ENCODE measurements at regions not wholly inside any gene's neighbourhood (a gene's known extent, or its start where the extent isn't known, plus 50 kb on each side); places are given as distances from the start of the nearest gene placed in this dataset.
A peak's percentile ranks its signal among the peaks of the same experiment; 100 is the strongest.

DNA sequence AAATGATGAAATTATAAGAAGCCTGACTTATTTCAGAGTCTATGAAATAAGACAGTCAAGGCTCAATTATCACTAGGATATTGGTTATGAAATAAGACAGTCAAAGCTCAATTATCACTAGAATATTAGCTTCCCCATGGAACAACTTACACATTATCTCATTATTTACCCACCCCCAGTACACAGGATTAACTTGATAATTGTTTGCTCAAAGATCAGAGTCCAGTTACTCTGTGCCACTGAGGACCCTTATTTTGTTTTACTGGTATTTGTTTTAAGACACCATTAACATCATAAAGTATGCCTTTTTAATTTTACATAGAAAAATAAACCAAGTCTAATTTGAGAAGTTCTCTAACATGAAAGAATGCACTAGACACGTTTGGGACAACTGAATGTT, 225.4 kb downstream of the SI start:
- DNase-seq, result no peak
- ATAC-seq (ENCODE audit: low FRiP score), result no peak
- Histone ChIP-seq H3K9me3 (ENCODE audit: control insufficient read depth, low read length) (no peaks in the 10 kb centered on the region), H3K4me1 (ENCODE audit: control insufficient read depth in 1 of 2, insufficient read depth in 2 of 2, low read length in 2 of 2) (no peaks in the 10 kb centered on the region), H3K27ac (ENCODE audit: low read depth in 1 of 2, low read length in 2 of 2) (no peak overlapping the region), H3K4me3 (ENCODE audit: low read length in 2 of 2) (no peak overlapping the region), H3K27me3 (ENCODE audit: control insufficient read depth in 1 of 2, insufficient read depth in 2 of 2, low read length in 1 of 2) (no peaks in the 10 kb centered on the region), H3K36me3 (ENCODE audit: control insufficient read depth in 1 of 2, insufficient read depth in 2 of 2, low read length in 1 of 2) (no peaks in the 10 kb centered on the region)
- intact Hi-C loops (cut with DNase I), result no loop called here
- 19 to 20% methylated on average over 1 of the region's 1 CpG for WGBS, 2 donors

- H3K36me3 ChIP-seq (ENCODE audit: control insufficient read depth in 1 of 2, insufficient read depth in 2 of 2, low read length in 1 of 2), result no peaks in the 10 kb centered on the region
- ATAC-seq (ENCODE audit: low FRiP score) (no peak), DNase-seq (no peak)
- intact Hi-C loops (cut with DNase I), result no loop called here
- H3K4me1 ChIP-seq (ENCODE audit: control insufficient read depth in 1 of 2, insufficient read depth in 2 of 2, low read length in 2 of 2), result no peaks in the 10 kb centered on the region
- H3K27ac ChIP-seq (ENCODE audit: low read depth in 1 of 2, low read length in 2 of 2), result no peak overlapping the region
- no peaks in the 10 kb centered on the region for H3K9me3 ChIP-seq (ENCODE audit: control insufficient read depth, low read length)
- WGBS, 2 donors, result 86 to 96% methylated on average over 1 of the region's 1 CpG
- no peaks in the 10 kb centered on the region for H3K27me3 ChIP-seq (ENCODE audit: control insufficient read depth in 1 of 2, insufficient read depth in 2 of 2, low read length in 1 of 2)
- H3K4me3 ChIP-seq (ENCODE audit: low read length in 2 of 2), result no peak overlapping the region
Measured at GRCh38 chr3:164851905-164852304, 226.4 kb downstream of the SI start.

GRCh38 chr3:164851204-164851603, 227.1 kb downstream of the SI start:
- no peak for ATAC-seq (ENCODE audit: low FRiP score)
- no peaks in the 10 kb centered on the region for H3K27me3 ChIP-seq (ENCODE audit: control insufficient read depth in 1 of 2, insufficient read depth in 2 of 2, low read length in 1 of 2)
- no peaks in the 10 kb centered on the region for H3K9me3 ChIP-seq (ENCODE audit: control insufficient read depth, low read length)
- no peak overlapping the region for H3K4me3 ChIP-seq (ENCODE audit: low read length in 2 of 2)
- no peak for DNase-seq
- no peak overlapping the region for H3K27ac ChIP-seq (ENCODE audit: low read depth in 1 of 2, low read length in 2 of 2)
- intact Hi-C loops (cut with DNase I), result no loop called here
- H3K4me1 ChIP-seq (ENCODE audit: control insufficient read depth in 1 of 2, insufficient read depth in 2 of 2, low read length in 2 of 2), result no peaks in the 10 kb centered on the region
- H3K36me3 ChIP-seq (ENCODE audit: control insufficient read depth in 1 of 2, insufficient read depth in 2 of 2, low read length in 1 of 2), result no peaks in the 10 kb centered on the region
- 86 to 94% methylated on average over 3 of the region's 3 CpGs for WGBS, 2 donors

DNA sequence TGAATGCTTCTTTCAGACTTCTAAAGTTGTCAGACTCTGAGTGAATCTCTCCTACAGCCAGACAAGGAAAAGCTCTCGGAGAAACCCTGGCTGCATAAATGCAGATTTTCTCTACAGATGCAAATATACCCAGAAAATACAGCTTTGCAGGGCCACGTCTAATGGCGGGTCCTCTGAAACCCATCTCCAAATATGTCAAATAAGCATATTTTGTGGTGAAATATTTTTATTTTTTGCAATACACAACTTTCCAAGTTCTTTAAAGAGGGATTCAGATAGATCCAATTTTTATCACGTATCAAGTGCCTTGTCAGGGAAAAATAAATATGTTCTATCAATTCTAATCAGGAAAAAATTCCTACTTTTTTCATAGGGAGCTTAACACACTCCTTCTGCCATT, 229.4 kb downstream of the SI start:
- DNase-seq (no peak), ATAC-seq (ENCODE audit: low FRiP score) (no peak)
- no peaks in the 10 kb centered on the region for H3K4me1 ChIP-seq (ENCODE audit: control insufficient read depth in 1 of 2, insufficient read depth in 2 of 2, low read length in 2 of 2)
- no peak overlapping the region for H3K27ac ChIP-seq (ENCODE audit: low read depth in 1 of 2, low read length in 2 of 2)
- H3K9me3 ChIP-seq (ENCODE audit: control insufficient read depth, low read length), result no peaks in the 10 kb centered on the region
- 68 to 80% methylated on average over 4 of the region's 4 CpGs for WGBS, 2 donors
- intact Hi-C loops (cut with DNase I), result no loop called here
- no peak overlapping the region for H3K4me3 ChIP-seq (ENCODE audit: low read length in 2 of 2)
- H3K36me3 ChIP-seq (ENCODE audit: control insufficient read depth in 1 of 2, insufficient read depth in 2 of 2, low read length in 1 of 2), result no peaks in the 10 kb centered on the region
- H3K27me3 ChIP-seq (ENCODE audit: control insufficient read depth in 1 of 2, insufficient read depth in 2 of 2, low read length in 1 of 2), result no peaks in the 10 kb centered on the region

DNA sequence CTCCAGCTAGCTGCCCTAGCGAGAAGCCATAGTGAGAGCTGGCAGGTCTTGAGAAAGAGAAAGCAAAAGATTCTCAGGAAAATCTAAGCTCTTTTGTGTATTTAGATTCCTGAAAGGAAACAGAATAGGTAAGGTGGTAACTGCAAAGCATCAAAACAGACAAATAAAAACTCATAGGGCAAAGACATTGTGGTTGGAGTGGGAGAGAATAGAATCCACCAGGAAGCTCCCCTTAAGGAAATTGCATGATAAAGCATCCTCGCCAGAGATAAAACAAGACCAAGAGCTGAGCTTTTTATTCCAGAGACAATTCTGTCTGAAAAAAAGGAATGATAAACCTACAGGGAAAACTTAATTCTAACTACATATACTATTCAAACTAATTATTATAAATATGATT, 232.6 kb downstream of the SI start:
- no peaks in the 10 kb centered on the region for H3K36me3 ChIP-seq (ENCODE audit: control insufficient read depth in 1 of 2, insufficient read depth in 2 of 2, low read length in 1 of 2)
- 93% methylated on average over 2 of the region's 2 CpGs for WGBS, 2 donors
- no peaks in the 10 kb centered on the region for H3K9me3 ChIP-seq (ENCODE audit: control insufficient read depth, low read length)
- no peak overlapping the region for H3K4me3 ChIP-seq (ENCODE audit: low read length in 2 of 2)
- no peaks in the 10 kb centered on the region for H3K4me1 ChIP-seq (ENCODE audit: control insufficient read depth in 1 of 2, insufficient read depth in 2 of 2, low read length in 2 of 2)
- intact Hi-C loops (cut with DNase I), result no loop called here
- no peak for ATAC-seq (ENCODE audit: low FRiP score)
- DNase-seq, result no peak
- no peak overlapping the region for H3K27ac ChIP-seq (ENCODE audit: low read depth in 1 of 2, low read length in 2 of 2)
- H3K27me3 ChIP-seq (ENCODE audit: control insufficient read depth in 1 of 2, insufficient read depth in 2 of 2, low read length in 1 of 2), result no peaks in the 10 kb centered on the region

DNA sequence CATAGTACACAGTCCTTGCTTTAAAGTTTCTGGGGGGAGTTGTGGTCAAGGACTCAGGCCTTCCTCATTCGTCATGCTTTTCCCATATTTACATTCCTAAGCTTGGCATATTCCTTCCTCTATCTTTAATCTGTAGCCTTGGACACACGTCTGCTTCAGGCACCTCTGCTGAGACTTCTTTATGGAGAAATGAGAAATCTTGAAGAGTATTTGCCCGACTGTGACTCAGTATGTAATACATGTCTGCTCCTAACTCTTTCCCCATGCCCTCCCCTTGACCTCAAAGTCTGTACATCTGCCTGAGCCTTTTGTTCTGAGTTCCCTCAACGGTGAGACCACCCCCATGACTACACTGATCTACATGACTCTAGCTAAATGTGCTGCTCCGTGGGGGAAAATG, 246.1 kb downstream of the SI start:
- no peaks in the 10 kb centered on the region for H3K36me3 ChIP-seq (ENCODE audit: control insufficient read depth in 1 of 2, insufficient read depth in 2 of 2, low read length in 1 of 2)
- H3K27me3 ChIP-seq (ENCODE audit: control insufficient read depth in 1 of 2, insufficient read depth in 2 of 2, low read length in 1 of 2), result no peaks in the 10 kb centered on the region
- intact Hi-C loops (cut with DNase I), result no loop called here
- no peak overlapping the region for H3K27ac ChIP-seq (ENCODE audit: low read depth in 1 of 2, low read length in 2 of 2)
- ATAC-seq (ENCODE audit: low FRiP score) (no peak), DNase-seq (no peak)
- 57 to 70% methylated on average over 5 of the region's 5 CpGs for WGBS, 2 donors
- no peaks in the 10 kb centered on the region for H3K9me3 ChIP-seq (ENCODE audit: control insufficient read depth, low read length)
- no peaks in the 10 kb centered on the region for H3K4me1 ChIP-seq (ENCODE audit: control insufficient read depth in 1 of 2, insufficient read depth in 2 of 2, low read length in 2 of 2)
- no peak overlapping the region for H3K4me3 ChIP-seq (ENCODE audit: low read length in 2 of 2)

DNA sequence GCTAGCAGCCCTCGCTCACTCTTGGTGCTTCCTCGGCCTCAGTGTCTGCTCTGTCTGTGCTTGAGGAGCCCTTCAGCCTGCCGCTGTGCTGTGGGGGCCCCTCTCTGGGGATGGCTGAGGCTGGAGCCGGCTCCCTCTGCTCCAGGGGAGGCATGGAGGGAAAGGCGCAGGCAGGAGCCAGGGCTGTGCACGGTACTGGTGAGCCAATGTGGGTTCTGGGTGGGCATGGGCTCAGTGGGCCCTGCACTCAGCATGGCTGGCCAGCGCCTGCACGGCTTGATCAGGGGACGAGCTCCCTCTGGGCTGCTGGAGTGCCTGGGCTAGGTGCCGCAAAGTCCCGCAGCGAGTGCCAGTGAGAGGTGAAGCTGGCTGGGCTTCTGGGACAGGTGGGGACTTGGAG, 260.0 kb downstream of the SI start:
- intact Hi-C loops (cut with DNase I), result no loop called here
- 96 to 98% methylated on average over 12 of the region's 12 CpGs for WGBS, 2 donors

DNA sequence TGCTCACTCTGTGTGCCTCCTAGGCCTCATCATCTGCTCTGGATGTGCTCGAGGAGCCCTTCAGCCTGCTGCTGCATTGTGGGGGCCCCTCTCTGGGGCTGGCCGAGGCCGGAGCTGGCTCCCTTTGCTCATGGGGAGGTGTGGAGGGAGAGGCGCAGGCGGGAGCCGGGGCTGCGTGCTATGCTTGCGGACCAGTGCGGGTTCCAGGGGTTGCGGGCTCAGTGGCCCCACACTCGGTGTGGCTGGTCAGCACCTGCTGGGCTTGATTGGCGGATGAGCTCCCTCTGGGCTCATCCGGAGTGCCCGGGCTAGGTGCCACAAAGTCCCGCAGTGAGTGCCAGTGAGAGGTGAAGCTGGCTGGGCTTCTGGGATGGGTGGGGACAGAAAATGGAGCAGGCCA, 264.2 kb downstream of the SI start:
- peak in 1 of 2 donors; percentile 38 for DNase-seq
- no peaks in the 10 kb centered on the region for H3K4me1 ChIP-seq (ENCODE audit: control insufficient read depth in 1 of 2, insufficient read depth in 2 of 2, low read length in 2 of 2)
- H3K27me3 ChIP-seq (ENCODE audit: control insufficient read depth in 1 of 2, insufficient read depth in 2 of 2, low read length in 1 of 2), result no peaks in the 10 kb centered on the region
- no peaks in the 10 kb centered on the region for H3K36me3 ChIP-seq (ENCODE audit: control insufficient read depth in 1 of 2, insufficient read depth in 2 of 2, low read length in 1 of 2)
- no peak overlapping the region for H3K27ac ChIP-seq (ENCODE audit: low read depth in 1 of 2, low read length in 2 of 2)
- H3K9me3 ChIP-seq (ENCODE audit: control insufficient read depth, low read length), result peaks cover 2% of the 10 kb centered on the region
- intact Hi-C loops (cut with DNase I), result no loop called here
- H3K4me3 ChIP-seq (ENCODE audit: low read length in 2 of 2), result no peak overlapping the region
- ATAC-seq (ENCODE audit: low FRiP score), result no peak
- WGBS, 2 donors, result 96% methylated on average over 15 of the region's 15 CpGs

More for the DNA sequence above, 260.0 kb downstream of the SI start:
- Histone ChIP-seq H3K4me3 (ENCODE audit: low read length in 2 of 2) (no peak overlapping the region), H3K27me3 (ENCODE audit: control insufficient read depth in 1 of 2, insufficient read depth in 2 of 2, low read length in 1 of 2) (no peaks in the 10 kb centered on the region), H3K27ac (ENCODE audit: low read depth in 1 of 2, low read length in 2 of 2) (no peak overlapping the region), H3K9me3 (ENCODE audit: control insufficient read depth, low read length) (peaks cover 2% of the 10 kb centered on the region), H3K4me1 (ENCODE audit: control insufficient read depth in 1 of 2, insufficient read depth in 2 of 2, low read length in 2 of 2) (no peaks in the 10 kb centered on the region), H3K36me3 (ENCODE audit: control insufficient read depth in 1 of 2, insufficient read depth in 2 of 2, low read length in 1 of 2) (no peaks in the 10 kb centered on the region)
- ATAC-seq (ENCODE audit: low FRiP score) (no peak), DNase-seq (no peak)

GRCh38 chr3:164812042-164812441, 266.3 kb downstream of the SI start:
- H3K36me3 ChIP-seq (ENCODE audit: control insufficient read depth in 1 of 2, insufficient read depth in 2 of 2, low read length in 1 of 2), result no peaks in the 10 kb centered on the region
- no peaks in the 10 kb centered on the region for H3K27me3 ChIP-seq (ENCODE audit: control insufficient read depth in 1 of 2, insufficient read depth in 2 of 2, low read length in 1 of 2)
- intact Hi-C loops (cut with DNase I), result no loop called here
- H3K27ac ChIP-seq (ENCODE audit: low read depth in 1 of 2, low read length in 2 of 2), result no peak overlapping the region
- 95% methylated on average over 6 of the region's 6 CpGs for WGBS, 2 donors
- H3K4me3 ChIP-seq (ENCODE audit: low read length in 2 of 2), result no peak overlapping the region
- H3K9me3 ChIP-seq (ENCODE audit: control insufficient read depth, low read length), result no peaks in the 10 kb centered on the region
- no peak for DNase-seq
- H3K4me1 ChIP-seq (ENCODE audit: control insufficient read depth in 1 of 2, insufficient read depth in 2 of 2, low read length in 2 of 2), result no peaks in the 10 kb centered on the region
- no peak for ATAC-seq (ENCODE audit: low FRiP score)

Measured in aorta (tissue), 5 donors.